ENCODE measurements at regions not wholly inside any gene's neighbourhood (a gene's known extent, or its start where the extent isn't known, plus 50 kb on each side); places are given as distances from the start of the nearest gene placed in this dataset.

- no peak for TF ChIP-seq CTCF (IDR thresholded peaks at IDR 0.05)
- TF ChIP-seq POLR2A (IDR thresholded peaks at IDR 0.05) = no peak
Measured at GRCh38 chr1:168823988-168824387, 95.0 kb upstream of the DPT start.
